A673 (cell line): ENCODE measurements at regions not wholly inside any gene's neighbourhood (a gene's known extent, or its start where the extent isn't known, plus 50 kb on each side); places are given as distances from the start of the nearest gene placed in this dataset.

Experiments used
- BruUV-seq: library from RNA; stranded (reverse); fragments of 400-500 nt; replicated peaks from 2 replicates; lab custom pipeline; 2021; lab: Mats Ljungman, UMichigan
- CTCF ChIA-PET: fragments of 300-600 bp; sonication (Branson Sonifier 250); formaldehyde crosslinking; loops from one replicate; lab custom pipeline; 2022; ENCODE audit warnings: antibody characterized with exemption; lab: Charles Lee
- POLR2A ChIA-PET: fragments of 300-600 bp; sonication (Branson Sonifier 250); formaldehyde crosslinking; loops from one replicate; lab custom pipeline; 2022; ENCODE audit warnings: antibody characterized with exemption; ENCODE audit not compliant: low non-redundant PET; lab: Charles Lee
- DNase-seq: peaks from one replicate; pipeline ENCODE4 v3.0.0-alpha.2; 2015; ENCODE audit warnings: low spot score
- H3K27ac ChIP-seq: fragments of 200-600 bp; sonication (generic); 2 replicates; pipeline ENCODE4 v1.5.1; 2016; ENCODE audit warnings: mixed run types, low read depth, mild to moderate bottlenecking, mixed read lengths, antibody characterized with exemption, low read length; ENCODE audit not compliant: poor library complexity, severe bottlenecking
- H3K27me3 ChIP-seq: fragments of 200-600 bp; sonication (generic); replicated peaks from 2 replicates; pipeline ENCODE4 v1.6.1; 2017; ENCODE audit warnings: mixed run types, low read depth, mild to moderate bottlenecking, mixed read lengths, antibody characterized with exemption, low read length; ENCODE audit not compliant: insufficient read depth, poor library complexity
- H3K36me3 ChIP-seq: fragments of 200-600 bp; sonication (generic); 2 replicates; pipeline ENCODE4 v1.6.1; 2016; ENCODE audit warnings: mixed run types, mild to moderate bottlenecking, mixed read lengths, antibody characterized with exemption, low read length; ENCODE audit not compliant: insufficient read depth, poor library complexity, severe bottlenecking
- H3K4me1 ChIP-seq: fragments of 200-600 bp; sonication (generic); 2 replicates; pipeline ENCODE4 v1.6.1; 2017; ENCODE audit warnings: mixed run types, mild to moderate bottlenecking, mixed read lengths, antibody characterized with exemption, low read length; ENCODE audit not compliant: insufficient read depth, poor library complexity, severe bottlenecking
- H3K4me3 ChIP-seq: fragments of 200-600 bp; sonication (generic); 2 replicates; pipeline ENCODE4 v1.5.1; 2016; ENCODE audit warnings: low read depth, mixed run types, mild to moderate bottlenecking, mixed read lengths, low read length; ENCODE audit not compliant: poor library complexity, severe bottlenecking
- H3K9me3 ChIP-seq: fragments of 200-600 bp; sonication (generic); 2 replicates; pipeline ENCODE4 v1.6.1; 2016; ENCODE audit warnings: mixed run types, low read depth, mild to moderate bottlenecking, mixed read lengths, antibody characterized with exemption, low read length; ENCODE audit not compliant: poor library complexity, severe bottlenecking
- EZH2 ChIP-seq: fragments of 200-600 bp; sonication (generic); IDR thresholded peaks from 2 replicates; pipeline ENCODE4 v1.6.1; 2017; ENCODE audit warnings: borderline replicate concordance, low read depth, mild to moderate bottlenecking, mixed read lengths, antibody characterized with exemption, low read length; ENCODE audit not compliant: poor library complexity, severe bottlenecking
- intact Hi-C: fragments of 100-400 bp; cut with micrococcal nuclease; formaldehyde crosslinking; loops from one replicate; pipeline ENCODE4 v1.10.0; 2022; ENCODE audit not compliant: unreplicated experiment
- TF ChIP-seq, protein P1 (sequence below): fragments of 300-800, 200-600 bp; sonication (generic); conservative IDR thresholded peaks from 2 replicates; pipeline ENCODE4 v1.5.1; 2017; ENCODE audit warnings: low read depth, mild to moderate bottlenecking, antibody characterized with exemption, low read length, moderate library complexity, mixed read lengths

DNA sequence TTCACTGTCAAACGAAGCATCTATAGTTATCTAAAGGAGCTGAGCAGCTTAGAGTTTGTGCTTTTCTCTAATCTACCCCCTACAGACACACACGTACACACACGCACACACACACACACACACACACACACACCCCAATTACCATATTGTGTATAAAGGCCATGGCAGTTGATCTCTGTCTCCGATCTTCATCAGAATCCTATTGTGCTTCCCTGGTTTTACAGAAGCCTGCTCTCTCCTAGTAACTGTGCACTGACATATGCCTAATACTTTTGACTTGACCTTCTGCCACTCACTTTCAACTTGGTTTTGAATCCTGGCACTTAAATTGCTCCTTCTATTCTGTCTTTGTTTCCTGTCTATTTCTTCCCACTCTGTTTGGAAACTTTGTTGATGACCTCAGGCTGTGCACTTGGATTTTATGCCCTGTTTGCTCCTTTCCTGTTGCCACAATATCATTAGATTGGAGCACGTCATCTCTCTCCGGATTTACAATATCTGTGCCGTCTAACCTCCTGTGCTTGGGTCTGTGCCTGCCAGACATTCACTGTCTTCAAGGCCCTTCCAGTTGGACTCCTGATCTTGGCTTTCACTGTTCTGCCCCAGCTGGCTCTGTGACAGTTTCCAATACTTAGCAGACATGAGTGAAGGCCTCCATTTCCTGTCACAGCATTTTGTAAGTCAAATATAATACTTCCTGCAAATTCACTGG is 928.1 kb downstream of the FAT4 start:
- CTCF ChIA-PET: no interaction called here
- peak; percentile 88 for DNase-seq
- Histone ChIP-seq H3K27me3 (no peaks in the 10 kb centered on the region), H3K4me1 (peaks cover 20% of the 10 kb centered on the region), H3K27ac (peak overlapping the region; percentile 49), H3K4me3 (no peak overlapping the region), H3K36me3 (no peaks in the 10 kb centered on the region), H3K9me3 (no peaks in the 10 kb centered on the region)
- POLR2A ChIA-PET: no interaction called here
- TF ChIP-seq, protein P1, sequence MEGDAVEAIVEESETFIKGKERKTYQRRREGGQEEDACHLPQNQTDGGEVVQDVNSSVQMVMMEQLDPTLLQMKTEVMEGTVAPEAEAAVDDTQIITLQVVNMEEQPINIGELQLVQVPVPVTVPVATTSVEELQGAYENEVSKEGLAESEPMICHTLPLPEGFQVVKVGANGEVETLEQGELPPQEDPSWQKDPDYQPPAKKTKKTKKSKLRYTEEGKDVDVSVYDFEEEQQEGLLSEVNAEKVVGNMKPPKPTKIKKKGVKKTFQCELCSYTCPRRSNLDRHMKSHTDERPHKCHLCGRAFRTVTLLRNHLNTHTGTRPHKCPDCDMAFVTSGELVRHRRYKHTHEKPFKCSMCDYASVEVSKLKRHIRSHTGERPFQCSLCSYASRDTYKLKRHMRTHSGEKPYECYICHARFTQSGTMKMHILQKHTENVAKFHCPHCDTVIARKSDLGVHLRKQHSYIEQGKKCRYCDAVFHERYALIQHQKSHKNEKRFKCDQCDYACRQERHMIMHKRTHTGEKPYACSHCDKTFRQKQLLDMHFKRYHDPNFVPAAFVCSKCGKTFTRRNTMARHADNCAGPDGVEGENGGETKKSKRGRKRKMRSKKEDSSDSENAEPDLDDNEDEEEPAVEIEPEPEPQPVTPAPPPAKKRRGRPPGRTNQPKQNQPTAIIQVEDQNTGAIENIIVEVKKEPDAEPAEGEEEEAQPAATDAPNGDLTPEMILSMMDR: no peak
- TF ChIP-seq EZH2: no peak
- intact Hi-C loops: no loop called here
- no TSS peak for BruUV-seq

DNA sequence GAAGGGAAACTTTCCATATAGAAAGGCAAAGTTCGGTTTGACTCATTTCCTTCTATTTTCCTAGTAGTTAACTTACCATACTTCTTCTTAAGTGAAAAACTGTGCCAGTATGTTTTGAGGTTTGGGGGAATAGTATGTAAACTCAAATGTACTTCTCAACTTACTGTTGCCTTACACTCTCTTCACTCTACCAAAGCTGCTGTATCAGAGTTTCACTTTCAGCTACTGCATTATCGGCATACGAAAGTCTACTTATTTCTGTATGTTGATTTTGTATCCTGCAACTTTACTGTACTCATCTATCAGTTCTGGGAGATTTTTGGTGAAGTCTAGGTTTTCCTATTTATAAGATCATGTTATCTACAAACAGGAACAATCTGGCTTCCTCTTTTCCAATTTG is 932.7 kb downstream of the FAT4 start:
- CTCF ChIA-PET: no interaction called here
- H3K4me3 ChIP-seq: no peak overlapping the region
- no peak for TF ChIP-seq EZH2
- TF ChIP-seq, protein P1: no peak
- intact Hi-C loops: no loop called here
- H3K27ac ChIP-seq: no peak overlapping the region
- no peaks in the 10 kb centered on the region for H3K27me3 ChIP-seq
- no peaks in the 10 kb centered on the region for H3K36me3 ChIP-seq
- no peak for DNase-seq
- BruUV-seq: no TSS peak
- POLR2A ChIA-PET: no interaction called here
- no peaks in the 10 kb centered on the region for H3K9me3 ChIP-seq
- H3K4me1 ChIP-seq: peaks cover 13% of the 10 kb centered on the region

DNA sequence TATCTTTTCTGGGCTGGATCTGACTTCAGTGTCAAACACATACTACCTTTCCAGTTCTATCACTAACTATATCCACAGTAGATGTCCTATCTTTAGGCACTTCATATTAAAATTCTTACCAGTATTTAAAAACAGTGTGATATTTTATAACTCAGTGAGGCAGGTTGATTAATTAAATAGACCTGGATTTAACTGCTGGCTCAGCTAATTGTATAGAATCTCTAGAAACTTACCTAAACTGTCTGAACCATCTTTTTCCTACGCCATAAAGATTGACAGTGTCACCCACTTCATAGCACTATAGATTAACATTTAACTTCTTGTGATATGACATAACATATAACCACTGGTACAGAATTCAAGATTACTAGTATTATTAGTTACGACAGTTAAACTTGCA is 935.3 kb downstream of the FAT4 start:
- no peak for TF ChIP-seq EZH2
- TF ChIP-seq, protein P1: no peak
- Histone ChIP-seq H3K4me3 (no peak overlapping the region), H3K27ac (no peak overlapping the region), H3K4me1 (no peaks in the 10 kb centered on the region), H3K9me3 (no peaks in the 10 kb centered on the region), H3K27me3 (no peaks in the 10 kb centered on the region), H3K36me3 (no peaks in the 10 kb centered on the region)
- POLR2A ChIA-PET: no interaction called here
- no TSS peak for BruUV-seq
- intact Hi-C loops: no loop called here
- CTCF ChIA-PET: no interaction called here
- DNase-seq: no peak
